GM18507 (cell line): ENCODE measurements at regions not wholly inside any gene's neighbourhood (a gene's known extent, or its start where the extent isn't known, plus 50 kb on each side); places are given as distances from the start of the nearest gene placed in this dataset.

Source experiments
- DNase-seq: peaks from one replicate; pipeline ENCODE4 v3.0.0; 2011; ENCODE audit warnings: low read depth; ENCODE audit not compliant: insufficient read length; ENCODE audit errors: extremely low spot score
- FAIRE-seq: peaks from 2 replicates; lab custom pipeline; 2011; peaks lifted over from hg19 to GRCh38; lab: Jason Lieb, UNC

- no peak for FAIRE-seq
- no peak for DNase-seq
Measured at GRCh38 chr14:97023871-97024270, 226.7 kb downstream of the VRK1 start.

GRCh38 chr14:97024300-97024699 is 227.1 kb downstream of the VRK1 start:
- no peak for DNase-seq
- FAIRE-seq: no peak

GRCh38 chr14:97025722-97026121 is 228.5 kb downstream of the VRK1 start:
- DNase-seq: no peak
- FAIRE-seq: no peak

GRCh38 chr14:97027256-97027999 is 230.2 kb downstream of the VRK1 start:
- FAIRE-seq: no peak
- DNase-seq: no peak

- DNase-seq (no peak), FAIRE-seq (no peak)
Measured at GRCh38 chr14:97028382-97028781, 231.2 kb downstream of the VRK1 start.

GRCh38 chr14:97029800-97030199 is 232.6 kb downstream of the VRK1 start:
- FAIRE-seq: no peak

GRCh38 chr14:97031530-97031929 is 234.3 kb downstream of the VRK1 start:
- FAIRE-seq (no peak), DNase-seq (no peak)

More at GRCh38 chr14:97029800-97030199, 232.6 kb downstream of the VRK1 start:
- DNase-seq: no peak

GRCh38 chr14:97033556-97034081 is 236.4 kb downstream of the VRK1 start:
- DNase-seq (no peak), FAIRE-seq (no peak)

- FAIRE-seq (no peak), DNase-seq (no peak)
Measured at GRCh38 chr14:97036086-97036852, 239.1 kb downstream of the VRK1 start.

GRCh38 chr14:97039717-97040363 is 242.7 kb downstream of the VRK1 start:
- FAIRE-seq (no peak), DNase-seq (no peak)

- no peak for DNase-seq
- no peak for FAIRE-seq
Measured at GRCh38 chr14:97046967-97047366, 249.8 kb downstream of the VRK1 start.

- DNase-seq: no peak
- no peak for FAIRE-seq
Measured at GRCh38 chr14:97052001-97052400, 254.8 kb downstream of the VRK1 start.

- no peak for FAIRE-seq
- DNase-seq: no peak
Measured at GRCh38 chr14:97053941-97054340, 256.8 kb downstream of the VRK1 start.

- DNase-seq: no peak
Measured at GRCh38 chr14:97055355-97055754, 258.2 kb downstream of the VRK1 start.

GRCh38 chr14:97056086-97056485 is 258.9 kb downstream of the VRK1 start:
- DNase-seq: no peak
- no peak for FAIRE-seq

More at GRCh38 chr14:97055355-97055754, 258.2 kb downstream of the VRK1 start:
- FAIRE-seq: no peak

GRCh38 chr14:97057238-97058073 is 260.3 kb downstream of the VRK1 start:
- no peak for FAIRE-seq
- no peak for DNase-seq

- FAIRE-seq: no peak
Measured at GRCh38 chr14:97058074-97058467, 260.9 kb downstream of the VRK1 start.

GRCh38 chr14:97058589-97058988 is 261.4 kb downstream of the VRK1 start:
- DNase-seq (no peak), FAIRE-seq (no peak)

More at GRCh38 chr14:97058074-97058467, 260.9 kb downstream of the VRK1 start:
- no peak for DNase-seq

- FAIRE-seq (no peak), DNase-seq (no peak)
Measured at GRCh38 chr14:97061198-97061597, 264.0 kb downstream of the VRK1 start.
